IMR-90 (cell line): ENCODE measurements at regions not wholly inside any gene's neighbourhood (a gene's known extent, or its start where the extent isn't known, plus 50 kb on each side); places are given as distances from the start of the nearest gene placed in this dataset.

Experiments
- ATAC-seq: fragments of 200-7000 bp; cut with Tn5 transposase; 2 replicates; pipeline ENCODE4 v1.9.1; 2020; ENCODE audit warnings: low read depth, mild to moderate bottlenecking, moderate library complexity
- BruUV-seq: library from RNA; stranded (reverse); fragments of 400-500 nt; replicated peaks from 2 replicates; lab custom pipeline; 2021; lab: Mats Ljungman, UMichigan
- CTCF ChIA-PET: fragments of 300-600 bp; formaldehyde crosslinking; extraction: SDS; loops from one replicate; lab custom pipeline; 2021; ENCODE audit warnings: antibody characterized with exemption; lab: Yijun Ruan, JAX
- POLR2A ChIA-PET: fragments of 300-600 bp; sonication (Branson Sonifier 250); formaldehyde crosslinking; loops from one replicate; lab custom pipeline; 2022; ENCODE audit warnings: antibody characterized with exemption; ENCODE audit not compliant: unreplicated experiment; lab: Charles Lee
- DNase-seq: peaks from one replicate; pipeline ENCODE4 v3.0.0; 2013
- H2AFZ ChIP-seq: replicated peaks from 2 replicates; pipeline ENCODE3; 2013; ENCODE audit warnings: low read length, mild to moderate bottlenecking; ENCODE audit not compliant: poor library complexity
- H2AK5ac ChIP-seq: 2 replicates; pipeline ENCODE4 v1.6.1; 2013; ENCODE audit warnings: low read depth, low read length, inconsistent platforms
- H2AK9ac ChIP-seq: replicated peaks from 2 replicates; pipeline ENCODE3; 2013; ENCODE audit warnings: mild to moderate bottlenecking, low read depth, low read length, moderate library complexity; ENCODE audit not compliant: poor library complexity
- H2BK120ac ChIP-seq: 2 replicates; pipeline ENCODE4 v1.6.1; 2013; ENCODE audit warnings: low read depth, low read length, inconsistent platforms
- H2BK15ac ChIP-seq: 3 replicates; pipeline ENCODE4 v1.6.1; 2013; ENCODE audit warnings: low read depth, low read length, inconsistent platforms
- H2BK20ac ChIP-seq: 2 replicates; pipeline ENCODE4 v1.6.1; 2013; ENCODE audit warnings: low read depth, mild to moderate bottlenecking, inconsistent platforms, low read length, moderate library complexity
- H2BK5ac ChIP-seq: 2 replicates; pipeline ENCODE4 v1.6.1; 2013; ENCODE audit warnings: mild to moderate bottlenecking, low read depth, low read length, inconsistent platforms; ENCODE audit not compliant: poor library complexity, severe bottlenecking
- H3K14ac ChIP-seq: replicated peaks from 2 replicates; pipeline ENCODE4 v1.6.1; 2013; ENCODE audit warnings: low read depth, low read length, inconsistent platforms
- H3K18ac ChIP-seq: 2 replicates; pipeline ENCODE4 v1.6.1; 2013; ENCODE audit warnings: low read depth, low read length, control low read depth
- H3K23ac ChIP-seq: 2 replicates; pipeline ENCODE4 v1.6.1; 2013; ENCODE audit warnings: low read depth, low read length, inconsistent platforms
- H3K27ac ChIP-seq: 2 replicates; pipeline ENCODE4 v1.5.1; 2013; ENCODE audit warnings: mild to moderate bottlenecking, control low read depth, low read length; ENCODE audit not compliant: insufficient read depth
- H3K27me3 ChIP-seq: 2 replicates; pipeline ENCODE4 v1.6.1; 2013; ENCODE audit warnings: low read length; ENCODE audit not compliant: control insufficient read depth, insufficient read depth
- H3K36me3 ChIP-seq: 2 replicates; pipeline ENCODE4 v1.6.1; 2013; ENCODE audit warnings: low read length, mixed read lengths; ENCODE audit not compliant: control insufficient read depth, insufficient read depth
- H3K4ac ChIP-seq: 2 replicates; pipeline ENCODE4 v1.6.1; 2013; ENCODE audit warnings: low read depth, low read length, inconsistent platforms
- H3K4me1 ChIP-seq: 2 replicates; pipeline ENCODE4 v1.6.1; 2013; ENCODE audit warnings: low read length, mixed read lengths; ENCODE audit not compliant: control insufficient read depth, insufficient read depth
- H3K4me2 ChIP-seq: 2 replicates; pipeline ENCODE4 v1.6.1; 2013; ENCODE audit warnings: low read depth, mild to moderate bottlenecking, control low read depth, low read length, moderate library complexity
- H3K4me3 ChIP-seq: 2 replicates; pipeline ENCODE4 v1.5.1; 2013; ENCODE audit warnings: low read depth, mild to moderate bottlenecking, control low read depth, low read length, moderate library complexity; ENCODE audit not compliant: insufficient read depth
- H3K56ac ChIP-seq: 2 replicates; pipeline ENCODE4 v1.6.1; 2013; ENCODE audit warnings: low read length, inconsistent platforms; ENCODE audit not compliant: insufficient read depth; ENCODE audit errors: extremely low read depth
- H3K79me1 ChIP-seq, 2 experiments: 2 replicates each; pipeline ENCODE4 v1.6.1; 2013; ENCODE audit warnings: low read length in 2 of 2, inconsistent platforms in 1 of 2, low read depth in 1 of 2
- H3K9ac ChIP-seq: 2 replicates; pipeline ENCODE4 v1.6.1; 2013; ENCODE audit warnings: low read depth, low read length, control low read depth
- H3K9me1 ChIP-seq: 2 replicates; pipeline ENCODE4 v1.6.1; 2013; ENCODE audit warnings: low read length, inconsistent platforms; ENCODE audit not compliant: insufficient read depth
- H3K9me3 ChIP-seq: 2 replicates; pipeline ENCODE4 v1.6.1; 2013; ENCODE audit warnings: low read length; ENCODE audit not compliant: control insufficient read depth, insufficient read depth
- H4K20me1 ChIP-seq: 2 replicates; pipeline ENCODE4 v1.6.1; 2013; ENCODE audit warnings: low read length, inconsistent platforms; ENCODE audit not compliant: insufficient read depth
- H4K5ac ChIP-seq: 2 replicates; pipeline ENCODE4 v1.6.1; 2013; ENCODE audit warnings: mild to moderate bottlenecking, low read depth, low read length, control low read depth
- H4K8ac ChIP-seq, 2 experiments: 2 replicates each; pipeline ENCODE4 v1.6.1; 2013; ENCODE audit warnings: low read depth in 2 of 2, low read length in 2 of 2, control low read depth in 1 of 2, inconsistent platforms in 1 of 2
- H4K91ac ChIP-seq: 2 replicates; pipeline ENCODE4 v1.6.1; 2013; ENCODE audit warnings: low read depth, low read length, inconsistent platforms; ENCODE audit not compliant: insufficient read depth
- BHLHE40 ChIP-seq: fragments of 150-350 bp; IDR thresholded peaks from 2 replicates; pipeline ENCODE4 v1.6.1; 2016; ENCODE audit warnings: mild to moderate bottlenecking, low read depth, low read length
- CHD1 ChIP-seq: IDR thresholded peaks from 2 replicates; pipeline ENCODE4 v1.6.1; 2012; ENCODE audit warnings: low read depth, low read length, improper control_type of control experiment
- FOS ChIP-seq: fragments of 150-350 bp; IDR thresholded peaks from 2 replicates; pipeline ENCODE4 v1.6.1; 2016; ENCODE audit warnings: low read depth, low read length
- MAZ ChIP-seq: IDR thresholded peaks from 2 replicates; pipeline ENCODE4 v1.6.1; 2012; ENCODE audit warnings: low read depth, mild to moderate bottlenecking, low read length, improper control_type of control experiment, moderate library complexity, borderline replicate concordance
- POLR2A ChIP-seq: IDR thresholded peaks from 2 replicates; pipeline ENCODE4 v1.6.1; 2012; ENCODE audit warnings: mild to moderate bottlenecking, low read depth, low read length
- RFX5 ChIP-seq: IDR thresholded peaks from 2 replicates; pipeline ENCODE4 v1.8.0; 2012; ENCODE audit warnings: low read depth, mild to moderate bottlenecking, low read length, moderate library complexity
- SMC3 ChIP-seq: fragments of 150-350 bp; IDR thresholded peaks from 2 replicates; pipeline ENCODE4 v1.6.1; 2016; ENCODE audit warnings: low read depth, mild to moderate bottlenecking, antibody characterized with exemption, low read length, moderate library complexity
- WGBS, 2 experiments: methylation state at CpG; one replicate each; pipeline versions ENCODE4 v1.1.5 to v1.1.7; 2013; ENCODE audit warnings: missing lambda C conversion rate in 2 of 2; ENCODE audit not compliant: insufficient read length in 1 of 2; ENCODE audit errors: extremely low coverage in 2 of 2; 5-methylcytosine and 5-hydroxymethylcytosine counted together
- dilution Hi-C: fragments of 300-500 bp; cut with HindIII; formaldehyde crosslinking; loops from one replicate; pipeline ENCODE4 v1.14.3; 2018; ENCODE audit warnings: low sequenced_read_pairs; ENCODE audit not compliant: unreplicated experiment
- in situ Hi-C: fragments of 300-500 bp; cut with MboI; formaldehyde crosslinking; loops from 3 replicates; pipeline ENCODE4 v1.14.3; 2019; ENCODE audit warnings: low sequenced_read_pairs, inconsistent platforms, mixed read lengths
- intact Hi-C: fragments of 100-400 bp; cut with micrococcal nuclease; formaldehyde crosslinking; loops from 2 replicates; pipeline ENCODE4 v1.10.0; 2022
- TF ChIP-seq, protein P1 (sequence below): fragments of 150-350 bp; IDR thresholded peaks from 2 replicates; pipeline ENCODE4 v1.6.1; 2017; ENCODE audit warnings: mild to moderate bottlenecking, antibody characterized with exemption, low read length, low read depth
- TF ChIP-seq, protein P2 (sequence below): conservative IDR thresholded peaks from 2 replicates; pipeline ENCODE4 v1.5.1; 2012; ENCODE audit warnings: mild to moderate bottlenecking, low read depth, low read length, improper control_type of control experiment

GRCh38 chr7:1361016-1361755 lies 98.1 kb downstream of the MICALL2 start:
- ChIA-PET CTCF (no interaction called here), POLR2A (no interaction called here)
- Histone ChIP-seq H3K4me3 (no peak overlapping the region), H3K4me2 (no peak overlapping the region), H3K4ac (no peak overlapping the region), H4K8ac (no peak overlapping the region), H3K79me1 (no peaks in the 10 kb centered on the region), H2AK9ac (no peak overlapping the region), H4K91ac (no peak overlapping the region), H3K27me3 (peaks cover 25% of the 10 kb centered on the region), H2BK5ac (no peak overlapping the region), H3K36me3 (no peaks in the 10 kb centered on the region), H3K9me1 (0 out of 2 replicates have a peak, but pooled peaks cover 3% of the 10 kb centered on the region), H4K20me1 (no peaks in the 10 kb centered on the region; the same call in 1 of the 2 replicates), H2AK5ac (no peak overlapping the region), H3K18ac (no peak overlapping the region), H2BK20ac (no peak overlapping the region), H3K9ac (no peak overlapping the region), H3K56ac (no peak overlapping the region), H3K4me1 (no peaks in the 10 kb centered on the region), H3K23ac (no peak overlapping the region), H3K27ac (no peak overlapping the region), H2BK120ac (no peak overlapping the region), H4K5ac (no peak overlapping the region), H3K9me3 (peaks cover 11% of the 10 kb centered on the region), H3K14ac (no peak overlapping the region), H2AFZ (no peak overlapping the region), H2BK15ac (no peak overlapping the region)
- dilution Hi-C loops: no loop called here
- intact Hi-C loops: no loop called here
- TF ChIP-seq, protein P1, sequence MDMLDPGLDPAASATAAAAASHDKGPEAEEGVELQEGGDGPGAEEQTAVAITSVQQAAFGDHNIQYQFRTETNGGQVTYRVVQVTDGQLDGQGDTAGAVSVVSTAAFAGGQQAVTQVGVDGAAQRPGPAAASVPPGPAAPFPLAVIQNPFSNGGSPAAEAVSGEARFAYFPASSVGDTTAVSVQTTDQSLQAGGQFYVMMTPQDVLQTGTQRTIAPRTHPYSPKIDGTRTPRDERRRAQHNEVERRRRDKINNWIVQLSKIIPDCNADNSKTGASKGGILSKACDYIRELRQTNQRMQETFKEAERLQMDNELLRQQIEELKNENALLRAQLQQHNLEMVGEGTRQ: no peak
- no peak for TF ChIP-seq FOS
- no peak for TF ChIP-seq SMC3
- no peak for TF ChIP-seq RFX5
- no peak for TF ChIP-seq MAZ
- no peak for TF ChIP-seq POLR2A
- no peak for TF ChIP-seq BHLHE40
- TF ChIP-seq, protein P2, sequence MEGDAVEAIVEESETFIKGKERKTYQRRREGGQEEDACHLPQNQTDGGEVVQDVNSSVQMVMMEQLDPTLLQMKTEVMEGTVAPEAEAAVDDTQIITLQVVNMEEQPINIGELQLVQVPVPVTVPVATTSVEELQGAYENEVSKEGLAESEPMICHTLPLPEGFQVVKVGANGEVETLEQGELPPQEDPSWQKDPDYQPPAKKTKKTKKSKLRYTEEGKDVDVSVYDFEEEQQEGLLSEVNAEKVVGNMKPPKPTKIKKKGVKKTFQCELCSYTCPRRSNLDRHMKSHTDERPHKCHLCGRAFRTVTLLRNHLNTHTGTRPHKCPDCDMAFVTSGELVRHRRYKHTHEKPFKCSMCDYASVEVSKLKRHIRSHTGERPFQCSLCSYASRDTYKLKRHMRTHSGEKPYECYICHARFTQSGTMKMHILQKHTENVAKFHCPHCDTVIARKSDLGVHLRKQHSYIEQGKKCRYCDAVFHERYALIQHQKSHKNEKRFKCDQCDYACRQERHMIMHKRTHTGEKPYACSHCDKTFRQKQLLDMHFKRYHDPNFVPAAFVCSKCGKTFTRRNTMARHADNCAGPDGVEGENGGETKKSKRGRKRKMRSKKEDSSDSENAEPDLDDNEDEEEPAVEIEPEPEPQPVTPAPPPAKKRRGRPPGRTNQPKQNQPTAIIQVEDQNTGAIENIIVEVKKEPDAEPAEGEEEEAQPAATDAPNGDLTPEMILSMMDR: no peak
- TF ChIP-seq CHD1: no peak
- ATAC-seq: no peak
- in situ Hi-C loops: no loop called here
- BruUV-seq: no TSS peak
- no peak for DNase-seq
- WGBS, 2 experiments: 100% methylated on average over 2 of the region's 14 CpGs; no CpG with 5 or more reads in 1 of the 2 experiments
